ENCODE measurements at regions not wholly inside any gene's neighbourhood (a gene's known extent, or its start where the extent isn't known, plus 50 kb on each side); places are given as distances from the start of the nearest gene placed in this dataset.

GRCh38 chr6:56377295-56377694 is 129.9 kb upstream of the COL21A1 start:
- DNase-seq: no peak

- no peak for DNase-seq
Observed at GRCh38 chr6:56375806-56376205, 128.4 kb upstream of the COL21A1 start.

- no peak for DNase-seq
Observed at GRCh38 chr6:56374841-56375369, 127.5 kb upstream of the COL21A1 start.

- no peak for DNase-seq
Observed at GRCh38 chr6:56372406-56372995, 125.1 kb upstream of the COL21A1 start.

- DNase-seq: peak in 1 of 2 experiments; percentile 26
Observed at GRCh38 chr6:56370561-56371211, 123.3 kb upstream of the COL21A1 start.

- DNase-seq: no peak
Observed at GRCh38 chr6:56370127-56370540, 122.8 kb upstream of the COL21A1 start.

- no peak for DNase-seq
Observed at GRCh38 chr6:56368491-56368890, 121.1 kb upstream of the COL21A1 start.

- no peak for DNase-seq
Observed at GRCh38 chr6:56366141-56366852, 118.9 kb upstream of the COL21A1 start.

GRCh38 chr6:56364827-56365339 is 117.5 kb upstream of the COL21A1 start:
- no peak for DNase-seq

GRCh38 chr6:56364431-56364826 is 117.0 kb upstream of the COL21A1 start:
- no peak for DNase-seq

- DNase-seq: no peak
Observed at GRCh38 chr6:56363796-56364430, 116.5 kb upstream of the COL21A1 start.

- DNase-seq: no peak
Observed at GRCh38 chr6:56361812-56362211, 114.4 kb upstream of the COL21A1 start.

- DNase-seq: peak in 1 of 2 experiments; percentile 27
Observed at GRCh38 chr6:56359201-56359899, 112.0 kb upstream of the COL21A1 start.

- DNase-seq: no peak
Observed at GRCh38 chr6:56357616-56358373, 110.4 kb upstream of the COL21A1 start.

GRCh38 chr6:56356426-56356825 is 109.0 kb upstream of the COL21A1 start:
- no peak for DNase-seq

- DNase-seq: no peak
Observed at GRCh38 chr6:56353860-56354259, 106.5 kb upstream of the COL21A1 start.

GRCh38 chr6:56350628-56351260 is 103.4 kb upstream of the COL21A1 start:
- no peak for DNase-seq

GRCh38 chr6:56349194-56349593 is 101.8 kb upstream of the COL21A1 start:
- DNase-seq: no peak

GRCh38 chr6:56348578-56348977 is 101.2 kb upstream of the COL21A1 start:
- no peak for DNase-seq

GRCh38 chr6:56347526-56347925 is 100.1 kb upstream of the COL21A1 start:
- DNase-seq: no peak

- DNase-seq: no peak
Observed at GRCh38 chr6:56346958-56347357, 99.6 kb upstream of the COL21A1 start.
